DMS79 treated with DMSO at 0.1 percent for 48 hours (cell line): ENCODE measurements at regions not wholly inside any gene's neighbourhood (a gene's known extent, or its start where the extent isn't known, plus 50 kb on each side); places are given as distances from the start of the nearest gene placed in this dataset.

Experiments used
- DNase-seq: peaks from one replicate; lab custom pipeline; 2025; lab: John Stamatoyannopoulos, UW

GRCh38 chr6:113092795-113093194, 745.7 kb downstream of the RFPL4B start:
- no peak for DNase-seq

- no peak for DNase-seq
These were observed 747.6 kb downstream of the RFPL4B start for GRCh38 chr6:113094779-113095178.

GRCh38 chr6:113095841-113096240, 748.7 kb downstream of the RFPL4B start:
- no peak for DNase-seq

GRCh38 chr6:113102761-113103160, 754.4 kb upstream of the MARCKS start:
- DNase-seq: no peak

GRCh38 chr6:113103634-113104361, 753.3 kb upstream of the MARCKS start:
- no peak for DNase-seq

GRCh38 chr6:113104541-113104940, 752.6 kb upstream of the MARCKS start:
- no peak for DNase-seq

- no peak for DNase-seq
These were observed 752.2 kb upstream of the MARCKS start for GRCh38 chr6:113104951-113105350.

GRCh38 chr6:113110211-113110610, 746.9 kb upstream of the MARCKS start:
- no peak for DNase-seq

- DNase-seq: no peak
These were observed 745.6 kb upstream of the MARCKS start for GRCh38 chr6:113111550-113111949.

- DNase-seq: no peak
These were observed 745.1 kb upstream of the MARCKS start for GRCh38 chr6:113112086-113112485.

- DNase-seq: no peak
These were observed 741.9 kb upstream of the MARCKS start for GRCh38 chr6:113115196-113115595.

- peak; percentile 83 for DNase-seq
These were observed 736.9 kb upstream of the MARCKS start for GRCh38 chr6:113120224-113120581.

- DNase-seq: peak; percentile 75
These were observed 736.4 kb upstream of the MARCKS start for GRCh38 chr6:113120582-113121285.

GRCh38 chr6:113121571-113121970, 735.6 kb upstream of the MARCKS start:
- DNase-seq: no peak

GRCh38 chr6:113122060-113122459, 735.1 kb upstream of the MARCKS start:
- no peak for DNase-seq

GRCh38 chr6:113125626-113126025, 731.5 kb upstream of the MARCKS start:
- DNase-seq: no peak

GRCh38 chr6:113127786-113128419, 729.2 kb upstream of the MARCKS start:
- DNase-seq: no peak

GRCh38 chr6:113128661-113129060, 728.5 kb upstream of the MARCKS start:
- no peak for DNase-seq

GRCh38 chr6:113129991-113130390, 727.2 kb upstream of the MARCKS start:
- no peak for DNase-seq

GRCh38 chr6:113137426-113137825, 719.7 kb upstream of the MARCKS start:
- no peak for DNase-seq

- DNase-seq: no peak
These were observed 716.4 kb upstream of the MARCKS start for GRCh38 chr6:113140721-113141120.

- DNase-seq: no peak
These were observed 715.2 kb upstream of the MARCKS start for GRCh38 chr6:113141901-113142300.

GRCh38 chr6:113142671-113143174, 714.4 kb upstream of the MARCKS start:
- DNase-seq: no peak
